GM21367 (cell line): ENCODE measurements at regions not wholly inside any gene's neighbourhood (a gene's known extent, or its start where the extent isn't known, plus 50 kb on each side); places are given as distances from the start of the nearest gene placed in this dataset.

ENCODE experiments used
- ATAC-seq: cut with Tn5 transposase; IDR thresholded peaks from one replicate; pipeline ENCODE4 v1.9.1; 2021; ENCODE audit not compliant: unreplicated experiment

DNA sequence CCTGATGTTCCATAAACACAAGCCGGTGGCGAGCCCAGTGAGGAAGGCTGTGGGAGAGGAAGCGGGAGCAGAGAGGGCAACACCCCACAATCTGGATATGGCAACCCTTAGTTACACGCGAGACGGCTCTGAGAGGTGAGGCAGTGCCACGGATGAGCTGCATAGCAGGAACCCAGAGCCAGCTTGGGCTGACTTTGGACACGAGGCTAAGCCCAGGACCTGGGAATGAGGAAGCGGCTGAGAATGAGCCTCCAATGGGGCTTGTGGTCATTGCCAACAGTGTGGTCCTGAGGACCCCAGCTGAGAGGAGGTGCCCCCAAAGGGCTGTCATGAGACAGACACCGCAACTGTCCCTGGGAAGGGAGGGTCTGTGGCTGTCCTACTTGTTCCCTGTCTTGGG lies 160.0 kb upstream of the SMIM23 start:
- ATAC-seq = no peak

- ATAC-seq = no peak
Observed at GRCh38 chr5:171627936-171628632, 157.5 kb upstream of the SMIM23 start.

- no peak for ATAC-seq
Observed at GRCh38 chr5:171628633-171628974, 157.0 kb upstream of the SMIM23 start.

GRCh38 chr5:171629221-171629620 lies 156.4 kb upstream of the SMIM23 start:
- ATAC-seq = no peak

DNA sequence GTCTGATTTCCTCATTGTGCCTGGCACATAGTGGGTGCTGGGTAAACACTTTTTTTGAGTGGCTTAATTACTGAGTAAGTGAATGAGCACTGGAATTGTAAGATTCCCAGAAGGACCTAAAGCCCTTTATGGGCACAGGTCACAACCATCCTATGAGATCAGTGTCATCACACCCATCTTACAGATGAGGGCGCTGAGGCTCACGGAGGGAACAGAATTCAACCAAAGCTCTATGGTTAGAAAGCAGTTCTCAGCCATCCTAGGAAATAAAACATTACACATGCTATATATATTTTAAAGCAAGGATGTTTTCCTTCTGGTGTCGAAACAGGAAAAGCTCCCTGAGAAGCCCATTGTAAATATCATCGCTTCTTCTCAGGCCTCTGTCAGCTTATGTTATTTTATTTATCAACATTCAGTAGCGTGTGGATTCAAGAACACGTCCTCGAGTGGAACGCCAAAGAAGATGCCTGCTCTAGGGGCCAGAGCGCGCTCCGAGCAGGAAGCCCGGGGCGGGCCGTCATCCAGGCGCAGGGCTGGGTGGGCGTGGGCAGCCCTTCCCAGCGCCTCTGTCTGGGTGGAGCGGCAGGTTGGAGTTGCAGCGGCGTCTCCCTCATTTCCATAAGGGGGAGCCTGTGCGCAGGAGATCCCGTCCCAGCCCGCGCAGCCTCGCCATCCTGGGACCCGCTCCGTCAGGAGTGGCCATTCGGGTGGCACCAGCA lies 155.8 kb upstream of the SMIM23 start:
- ATAC-seq = no peak

- ATAC-seq = no peak
Observed at GRCh38 chr5:171630350-171631065, 155.1 kb upstream of the SMIM23 start.

DNA sequence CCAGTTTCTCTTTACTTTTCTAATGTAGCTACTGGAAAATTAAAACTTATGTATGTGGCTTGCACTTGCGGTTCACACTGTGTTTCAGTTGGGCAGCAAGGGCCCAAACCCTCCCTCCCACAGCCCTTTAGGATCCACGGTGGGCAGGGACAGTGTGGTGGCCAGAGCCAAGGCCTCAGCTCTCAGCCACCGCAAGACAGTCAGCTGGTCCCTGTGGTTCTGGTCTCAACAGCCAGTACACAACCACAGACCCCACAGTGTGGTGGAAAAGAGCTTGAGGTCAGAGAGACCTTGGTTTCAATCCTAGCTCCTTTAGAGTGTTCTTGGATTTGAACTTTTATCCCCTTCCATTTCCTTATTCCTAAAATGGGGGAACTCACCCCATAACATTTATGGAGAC lies 153.0 kb upstream of the SMIM23 start:
- ATAC-seq = no peak

GRCh38 chr5:171633776-171634470 lies 151.7 kb upstream of the SMIM23 start:
- ATAC-seq = peak; percentile 65

GRCh38 chr5:171634511-171634910 lies 151.1 kb upstream of the SMIM23 start:
- ATAC-seq = no peak

GRCh38 chr5:171635028-171635427 lies 150.6 kb upstream of the SMIM23 start:
- no peak for ATAC-seq

DNA sequence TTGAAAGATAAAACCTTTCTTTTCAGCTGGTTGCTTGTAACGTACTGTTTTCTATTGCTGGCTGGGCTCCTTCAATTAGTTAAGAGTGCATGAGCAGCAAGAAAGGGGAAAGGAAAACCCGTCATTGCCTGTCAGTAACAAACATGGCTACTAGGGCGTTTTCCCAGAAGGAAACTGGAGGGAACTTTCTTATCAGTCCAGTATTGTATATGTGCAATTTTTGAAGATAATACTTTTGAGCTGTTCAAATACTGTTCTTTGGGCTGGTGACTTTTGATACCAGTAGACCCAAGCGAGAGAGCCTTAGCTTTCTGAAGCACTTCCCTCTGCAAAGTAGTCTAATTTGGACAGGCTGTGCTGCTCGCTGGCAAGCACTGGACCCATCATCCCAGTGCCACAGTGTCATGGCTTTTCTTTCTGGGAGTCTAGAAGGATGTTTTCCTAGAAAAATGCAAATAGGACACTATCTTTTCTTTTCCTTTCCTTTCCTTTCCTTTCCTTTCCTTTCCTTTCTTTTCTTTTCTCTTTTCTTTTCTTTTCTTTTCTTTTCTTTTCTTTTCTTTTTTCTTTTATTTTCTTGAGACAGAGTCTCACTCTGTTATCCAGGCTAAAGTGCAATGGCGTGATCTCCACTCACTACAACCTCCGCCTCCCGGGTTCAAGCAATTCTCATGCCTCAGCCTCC lies 149.9 kb upstream of the SMIM23 start:
- ATAC-seq = no peak

DNA sequence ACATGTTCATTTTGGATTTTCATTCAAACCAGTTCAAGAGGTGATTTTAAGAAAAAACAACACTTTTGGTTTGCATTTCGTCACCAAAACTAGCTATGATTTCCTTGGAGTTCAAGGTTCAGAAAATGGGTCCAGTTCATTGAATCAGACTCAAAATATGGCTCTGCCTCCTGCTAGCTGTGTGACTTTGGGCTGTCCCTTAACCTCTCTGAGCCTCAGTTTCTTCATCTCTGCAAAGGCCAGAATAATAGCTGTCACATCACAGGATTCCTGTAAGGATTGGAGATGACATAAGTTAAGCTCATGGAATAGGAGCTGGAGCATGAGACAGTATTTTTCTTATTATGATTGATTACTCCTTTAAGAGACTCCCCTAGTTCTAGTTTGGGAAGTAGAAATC lies 147.8 kb upstream of the SMIM23 start:
- ATAC-seq = no peak

DNA sequence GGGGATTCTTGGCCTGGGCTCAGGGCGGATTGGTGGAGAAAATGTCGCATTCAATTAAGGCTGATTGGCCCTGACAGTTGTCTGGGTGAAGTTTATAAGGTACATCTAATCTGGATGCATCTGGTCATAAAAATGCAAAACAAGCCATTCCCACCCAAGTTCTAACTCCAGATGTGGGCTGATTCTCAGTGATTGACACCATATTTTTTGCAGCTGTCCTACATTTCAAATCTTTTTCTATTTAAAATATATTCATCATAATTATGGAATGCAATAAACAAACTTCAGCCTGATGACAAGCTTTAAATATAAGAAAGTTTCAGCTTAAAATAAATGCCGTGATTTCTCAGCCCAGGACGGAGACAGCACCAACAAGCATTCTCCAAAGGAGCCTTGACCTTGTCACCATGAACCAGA lies 146.4 kb upstream of the SMIM23 start:
- no peak for ATAC-seq

DNA sequence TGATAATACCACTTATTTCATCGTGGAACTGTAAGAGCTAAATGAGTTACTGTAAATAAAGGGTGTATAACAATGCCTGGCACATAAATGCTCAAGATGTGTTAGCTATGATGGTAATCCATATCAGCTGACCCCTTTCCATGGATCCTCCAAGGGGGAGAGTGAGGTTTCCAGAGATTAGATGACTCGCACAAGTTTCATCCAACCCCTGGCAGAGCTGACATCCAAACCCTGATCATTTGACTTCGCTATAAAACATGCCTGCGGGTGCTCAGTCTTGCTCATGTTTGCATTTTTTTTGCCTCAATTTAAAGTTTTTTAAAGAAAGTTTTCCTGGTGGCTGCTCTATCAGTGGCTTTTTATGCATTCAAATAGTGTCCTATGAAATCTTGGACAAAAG lies 145.7 kb upstream of the SMIM23 start:
- no peak for ATAC-seq

- no peak for ATAC-seq
Observed at GRCh38 chr5:171640480-171640879, 145.1 kb upstream of the SMIM23 start.

- ATAC-seq = no peak
Observed at GRCh38 chr5:171641891-171642290, 143.7 kb upstream of the SMIM23 start.

- ATAC-seq = no peak
Observed at GRCh38 chr5:171642894-171643293, 142.7 kb upstream of the SMIM23 start.

- ATAC-seq = no peak
Observed at GRCh38 chr5:171644536-171644935, 141.1 kb upstream of the SMIM23 start.

DNA sequence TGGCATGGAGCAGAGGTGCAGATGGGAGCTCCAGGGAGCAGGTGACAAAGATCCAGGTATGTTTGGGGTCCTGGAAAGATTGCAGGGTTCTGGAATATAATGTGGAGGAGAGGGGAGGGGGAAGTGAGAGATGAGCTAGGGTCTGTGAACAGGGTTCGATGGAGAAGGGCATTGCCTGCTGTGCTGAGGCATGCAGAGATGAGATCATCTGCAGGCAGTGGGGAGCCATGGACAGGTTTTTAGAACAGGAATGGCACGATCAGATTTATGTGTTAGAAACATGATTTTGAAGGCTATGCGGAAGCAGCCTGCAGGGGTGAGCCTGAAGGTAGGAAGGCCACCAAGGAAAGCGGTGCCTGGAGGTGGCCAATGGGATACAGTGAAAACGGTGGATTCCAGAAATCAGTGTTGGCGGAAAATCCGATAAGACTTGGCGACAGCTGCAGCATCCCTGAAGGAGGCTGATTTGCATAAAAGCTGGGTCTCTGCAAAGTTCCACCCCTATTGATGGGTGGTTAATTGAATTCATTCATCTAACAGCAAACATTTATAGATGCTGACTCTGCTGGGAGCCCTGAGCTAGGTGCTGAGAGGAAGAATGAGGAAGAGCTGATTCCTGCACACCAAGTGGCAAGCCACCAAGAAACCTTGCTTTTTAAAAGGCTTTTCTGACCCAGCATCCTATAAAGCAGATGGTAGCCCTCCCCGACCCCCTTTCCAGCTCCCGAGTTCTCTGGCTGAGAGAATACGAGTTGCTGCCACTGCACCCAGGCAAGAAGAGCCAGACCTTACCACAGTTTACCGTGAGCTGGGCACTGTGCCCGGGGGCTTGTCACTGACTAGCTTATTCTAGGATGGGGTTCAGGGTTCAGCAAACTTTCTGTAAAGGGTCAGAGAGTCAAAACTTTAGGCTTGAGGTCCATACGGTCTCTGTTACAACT lies 139.2 kb upstream of the SMIM23 start:
- no peak for ATAC-seq
